Fibroblast of skin of right quadriceps (primary cell): ENCODE measurements at regions not wholly inside any gene's neighbourhood (a gene's known extent, or its start where the extent isn't known, plus 50 kb on each side); places are given as distances from the start of the nearest gene placed in this dataset.
A peak's percentile ranks its signal among the peaks of the same experiment; 100 is the strongest.
"Not testable (repeated sequence)": the region's sequence is repeated elsewhere in the genome, so short reads cannot be mapped to it uniquely, and the experiment has no call there.

Source experiments
- DNase-seq: peaks from one replicate; pipeline ENCODE4 v3.0.0-alpha.2; 2013

DNA sequence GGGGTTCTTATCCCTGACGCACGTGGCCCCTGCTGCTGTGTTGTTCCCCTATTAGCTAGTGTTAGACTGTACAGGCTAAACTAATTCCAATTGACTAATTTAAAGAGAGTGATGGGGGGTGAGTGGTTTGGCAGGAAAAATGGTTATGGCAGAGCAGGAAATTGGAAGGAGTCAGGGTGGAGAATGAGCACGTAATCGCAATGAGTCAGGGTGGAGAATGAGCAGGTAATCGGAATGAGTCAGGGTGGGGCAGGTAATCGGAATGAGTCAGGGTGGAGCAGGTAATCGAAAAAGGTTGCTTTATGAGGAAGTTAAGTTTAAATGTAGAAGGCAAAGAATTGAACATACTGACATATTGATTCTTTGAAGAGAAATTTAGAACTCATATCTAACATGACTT is 1002.6 kb upstream of the HS3ST1 start:
- not testable (repeated sequence) for DNase-seq

- DNase-seq: no peak
Observed at GRCh38 chr4:12421364-12421763, 992.7 kb upstream of the HS3ST1 start.

- no peak for DNase-seq
Observed at GRCh38 chr4:12416755-12417154, 988.1 kb upstream of the HS3ST1 start.

DNA sequence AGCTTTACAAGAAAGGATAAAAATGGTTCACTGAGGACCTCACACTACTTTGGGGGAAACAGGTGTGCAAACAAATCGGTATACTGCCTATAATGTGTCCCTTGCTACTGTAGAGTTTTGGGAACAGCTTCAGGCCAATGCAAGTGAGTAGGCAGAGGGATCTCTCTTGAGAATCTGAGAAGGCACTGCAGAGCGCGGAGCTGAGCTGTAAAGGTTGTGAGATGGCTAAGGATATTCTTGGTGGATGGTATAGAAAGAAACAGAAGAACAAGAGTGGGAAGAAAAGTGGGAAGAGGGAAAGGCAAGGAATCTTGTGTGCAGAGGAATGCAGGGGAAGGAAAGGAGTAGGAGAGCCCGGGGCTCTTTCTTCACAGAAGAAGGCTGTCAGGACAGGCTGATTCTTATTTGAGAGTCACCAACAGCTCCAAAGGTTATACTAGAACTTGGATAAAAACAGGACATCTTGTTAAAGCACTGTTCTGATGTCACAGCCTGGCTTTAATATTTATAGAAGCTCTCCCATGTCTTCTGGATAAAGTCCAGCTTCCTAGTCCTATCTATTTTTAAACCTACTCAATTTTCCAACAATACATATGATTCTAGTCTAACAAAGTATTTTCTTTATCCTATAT is 985.6 kb upstream of the HS3ST1 start:
- no peak for DNase-seq

DNA sequence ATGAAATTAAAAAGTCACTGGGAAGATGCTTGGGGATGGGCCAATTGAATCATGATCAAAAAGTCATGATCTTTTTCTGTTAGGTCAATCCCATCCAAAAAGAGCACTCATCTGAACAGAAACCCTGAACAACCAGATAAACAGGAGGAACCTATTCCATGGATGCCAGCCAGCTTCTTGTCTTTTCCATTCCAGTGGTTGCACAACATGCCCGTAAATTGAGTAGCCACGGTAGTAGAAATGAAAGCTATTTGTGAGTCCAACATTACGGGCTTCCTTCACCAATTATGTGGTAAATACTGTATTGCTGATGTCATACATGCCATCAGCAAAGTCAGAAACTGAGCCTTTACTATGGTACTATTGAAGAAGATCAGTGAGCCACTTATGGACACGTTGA is 982.4 kb upstream of the HS3ST1 start:
- DNase-seq: peak; percentile 3

- no peak for DNase-seq
Observed at GRCh38 chr4:12409507-12410190, 981.0 kb upstream of the HS3ST1 start.

DNA sequence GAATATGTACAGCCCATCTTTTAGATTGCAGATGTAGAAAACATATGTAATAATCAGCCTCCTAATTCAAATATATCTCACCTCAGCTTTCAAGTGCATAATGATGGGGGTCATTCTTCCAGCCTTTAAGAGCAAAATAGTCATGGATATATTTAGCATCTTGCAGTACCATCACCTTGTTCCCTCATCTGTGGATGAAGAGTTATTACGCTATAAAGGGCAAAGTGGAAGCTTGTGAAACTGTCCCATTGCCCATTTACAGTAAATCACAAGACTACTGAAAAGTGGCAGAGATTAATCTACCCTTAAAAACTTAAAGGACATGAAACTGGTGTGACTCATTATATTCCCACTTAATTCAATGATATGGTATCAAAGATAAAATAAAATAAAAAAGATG is 979.7 kb upstream of the HS3ST1 start:
- no peak for DNase-seq

- no peak for DNase-seq
Observed at GRCh38 chr4:12403175-12403574, 974.5 kb upstream of the HS3ST1 start.

DNA sequence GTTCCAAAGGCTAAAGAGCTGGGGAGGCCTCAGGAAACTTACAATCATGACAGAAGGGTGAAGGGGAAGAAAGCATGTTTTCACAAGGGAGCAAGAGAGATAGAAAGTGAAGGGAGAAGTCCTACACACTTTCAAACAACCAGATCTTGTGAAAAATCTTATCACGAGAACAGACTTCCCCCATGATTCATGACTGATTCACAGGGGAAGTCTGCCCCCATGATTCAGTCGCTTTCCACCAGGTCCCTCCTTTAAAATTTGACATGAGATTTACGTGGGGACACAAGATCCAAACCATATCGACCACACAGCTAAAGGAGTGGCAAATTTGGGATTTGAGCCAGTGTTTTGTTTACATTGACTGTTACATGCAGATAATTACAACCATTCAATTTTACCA is 971.1 kb upstream of the HS3ST1 start:
- DNase-seq: no peak

DNA sequence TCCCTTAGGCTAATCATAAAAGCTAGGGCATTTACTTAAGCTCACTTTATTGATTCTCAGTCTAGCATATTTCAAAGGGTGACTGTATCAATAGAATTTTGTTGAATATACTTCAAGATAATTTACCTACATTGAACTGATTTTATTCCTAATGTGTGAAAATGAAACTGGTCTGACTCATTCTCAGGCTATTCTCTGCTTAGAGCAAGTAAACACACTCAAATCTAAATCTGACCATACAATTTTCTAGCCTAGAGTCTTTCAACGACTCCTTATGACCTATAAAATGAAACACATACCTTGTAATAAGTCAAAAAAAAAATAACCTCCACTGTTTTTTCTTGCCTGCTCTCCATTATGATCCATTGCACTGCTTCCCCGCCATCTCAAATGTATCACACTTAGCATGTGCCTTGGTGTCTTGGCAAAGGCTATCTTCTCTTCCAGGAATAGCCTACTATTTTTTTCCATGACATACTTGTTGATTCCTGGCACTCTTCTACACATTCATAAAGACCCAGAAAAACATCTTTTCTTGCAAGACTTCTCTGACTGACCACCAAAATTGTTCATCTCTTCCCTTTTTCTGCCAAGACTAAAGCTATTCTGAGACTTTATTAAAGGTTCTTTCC is 965.1 kb upstream of the HS3ST1 start:
- DNase-seq: no peak

DNA sequence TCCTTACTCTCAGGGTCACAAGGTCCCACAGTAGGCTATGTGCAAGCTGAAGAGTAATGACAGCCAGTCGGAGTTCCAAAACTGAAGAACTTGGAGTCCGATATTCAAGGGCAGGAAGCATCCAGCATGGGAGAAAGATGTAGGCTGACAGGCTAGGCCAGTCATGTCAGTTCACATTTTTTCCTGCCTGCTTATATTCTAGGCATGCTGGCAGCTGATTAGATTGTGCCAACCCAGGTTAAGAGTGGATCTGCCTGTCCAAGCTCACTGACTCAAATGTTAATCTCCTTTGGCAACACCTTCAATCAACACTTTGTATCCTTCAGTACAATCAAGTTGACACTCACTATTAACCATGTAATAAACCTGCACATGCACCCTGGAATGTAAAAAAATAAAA is 960.9 kb upstream of the HS3ST1 start:
- DNase-seq: no peak

- no peak for DNase-seq
Observed at GRCh38 chr4:12382567-12382966, 953.9 kb upstream of the HS3ST1 start.

DNA sequence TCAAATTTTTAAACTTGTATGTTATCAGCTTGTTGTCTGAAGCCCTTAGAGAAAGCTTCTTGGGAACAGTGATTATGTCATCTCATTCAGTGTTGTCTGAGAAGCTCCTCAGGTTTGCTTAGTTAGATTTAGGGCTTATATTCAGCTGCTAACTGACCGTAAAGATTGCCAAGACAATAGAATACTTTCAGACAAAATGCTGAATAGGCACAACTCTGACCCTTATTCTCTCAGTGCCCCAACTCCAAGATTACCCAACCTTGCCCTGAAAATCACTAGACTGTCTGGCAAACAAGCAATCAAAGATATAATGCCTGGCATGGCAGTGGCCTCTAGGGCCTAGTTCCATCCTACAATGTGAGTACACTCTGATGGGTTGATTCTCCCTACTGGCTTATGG is 950.5 kb upstream of the HS3ST1 start:
- no peak for DNase-seq

DNA sequence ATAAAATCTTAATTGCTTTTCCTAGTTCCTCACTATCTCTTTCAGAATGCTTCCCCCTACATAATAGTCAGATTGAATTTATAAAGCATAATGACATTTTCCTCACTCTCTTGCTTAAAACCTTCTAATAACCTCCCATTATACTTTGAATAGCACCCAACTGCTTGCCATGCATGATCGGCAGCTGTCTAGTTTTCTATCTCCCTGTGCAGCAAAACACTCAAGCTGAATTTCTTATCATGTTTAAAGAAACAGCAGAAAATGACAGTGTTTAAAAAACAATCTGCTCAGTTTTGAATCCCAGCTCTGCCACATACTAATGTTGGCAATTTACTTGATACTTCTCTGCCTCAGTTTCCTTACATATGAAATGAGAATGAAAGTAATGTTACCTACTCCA is 947.1 kb upstream of the HS3ST1 start:
- DNase-seq: no peak

DNA sequence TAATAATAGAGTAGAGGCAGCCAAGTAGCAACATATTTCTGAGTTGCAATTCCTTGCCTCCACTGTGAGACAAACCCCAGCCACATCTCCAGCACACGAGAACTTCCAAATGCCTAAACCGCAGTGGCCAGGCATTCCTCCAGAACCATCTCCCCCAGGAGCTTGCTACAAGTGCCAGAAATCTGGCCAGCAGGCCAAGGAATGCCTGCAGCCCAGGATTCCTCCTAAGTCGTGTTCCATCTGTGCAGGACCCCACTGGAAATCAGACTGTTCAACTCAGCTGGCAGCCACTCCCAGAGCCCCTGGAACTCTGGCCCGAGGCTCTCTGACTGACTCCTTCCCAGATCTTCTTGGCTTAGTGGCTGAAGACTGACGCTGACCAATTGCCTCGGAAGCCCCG is 937.2 kb upstream of the HS3ST1 start:
- DNase-seq: not testable (repeated sequence)

DNA sequence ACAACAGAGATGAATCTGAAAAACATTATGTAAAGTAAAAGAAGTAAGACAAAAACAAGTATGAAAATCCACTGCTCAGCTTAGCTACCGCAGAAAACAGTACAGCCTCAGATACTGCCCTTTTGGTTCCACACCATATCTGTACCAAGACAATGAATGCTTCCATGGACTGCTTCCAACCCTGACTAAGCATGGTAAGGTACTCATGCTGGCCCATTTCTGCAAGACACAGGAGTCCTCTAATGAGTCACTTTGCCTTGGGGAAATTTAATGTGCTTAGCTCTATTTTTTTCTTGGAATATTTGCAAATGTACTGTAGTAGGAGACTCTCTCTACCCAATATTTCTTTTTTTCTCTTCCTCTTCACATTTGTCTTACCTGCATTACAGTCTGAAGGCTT is 931.7 kb upstream of the HS3ST1 start:
- DNase-seq: no peak

DNA sequence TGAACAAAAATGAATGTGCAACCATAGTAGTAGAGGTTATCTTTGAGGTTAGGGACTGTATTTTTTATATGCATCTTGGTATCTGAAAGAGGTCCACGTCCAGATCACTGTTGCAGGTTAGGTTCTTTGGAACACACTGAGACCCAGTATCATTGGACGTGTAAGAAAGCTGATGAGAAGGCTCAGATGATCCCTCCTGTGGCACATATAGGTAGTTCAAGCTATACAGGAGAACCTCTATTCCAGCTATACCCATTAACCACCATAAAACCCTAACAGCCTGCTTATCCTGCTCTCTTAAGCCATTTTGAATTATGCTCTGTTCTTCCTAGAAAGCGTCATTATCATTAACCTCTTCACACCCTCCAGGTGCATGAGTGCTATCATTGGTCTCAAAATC is 930.7 kb upstream of the HS3ST1 start:
- no peak for DNase-seq

- not testable (repeated sequence) for DNase-seq
Observed at GRCh38 chr4:12333083-12333482, 904.4 kb upstream of the HS3ST1 start.

GRCh38 chr4:12324965-12325364 is 896.3 kb upstream of the HS3ST1 start:
- no peak for DNase-seq

- no peak for DNase-seq
Observed at GRCh38 chr4:12319765-12320164, 891.1 kb upstream of the HS3ST1 start.

GRCh38 chr4:12304905-12305304 is 876.2 kb upstream of the HS3ST1 start:
- DNase-seq: no peak

- DNase-seq: no peak
Observed at GRCh38 chr4:12296366-12296765, 867.7 kb upstream of the HS3ST1 start.

DNA sequence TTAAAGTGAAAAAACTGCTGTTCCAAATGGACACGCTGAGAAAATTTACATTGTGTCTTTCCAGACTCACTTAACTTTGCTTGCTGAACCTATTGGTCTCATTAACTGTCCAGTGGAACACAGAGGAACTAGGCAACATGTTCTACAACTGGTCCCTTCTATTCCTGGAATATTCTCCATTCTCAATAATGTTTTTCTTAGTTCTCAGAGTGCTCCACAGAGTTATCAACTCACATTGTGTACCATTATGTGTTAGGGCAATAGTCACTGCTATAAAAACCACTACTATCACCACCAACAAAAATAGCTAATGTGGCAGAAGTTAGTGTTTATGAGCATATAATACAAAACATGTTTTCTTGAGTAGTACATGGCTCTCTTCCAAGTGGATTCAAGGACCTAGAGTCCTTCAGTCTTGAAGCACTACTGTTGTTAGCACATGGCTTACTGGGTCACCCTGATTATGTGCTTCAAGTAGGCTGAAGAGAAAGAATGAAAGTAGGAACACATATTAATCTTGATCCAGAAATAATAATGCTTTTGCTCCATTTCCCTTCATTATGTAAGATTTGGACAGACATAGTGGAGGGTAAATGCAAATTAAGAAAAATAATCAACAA is 865.3 kb upstream of the HS3ST1 start:
- no peak for DNase-seq

DNA sequence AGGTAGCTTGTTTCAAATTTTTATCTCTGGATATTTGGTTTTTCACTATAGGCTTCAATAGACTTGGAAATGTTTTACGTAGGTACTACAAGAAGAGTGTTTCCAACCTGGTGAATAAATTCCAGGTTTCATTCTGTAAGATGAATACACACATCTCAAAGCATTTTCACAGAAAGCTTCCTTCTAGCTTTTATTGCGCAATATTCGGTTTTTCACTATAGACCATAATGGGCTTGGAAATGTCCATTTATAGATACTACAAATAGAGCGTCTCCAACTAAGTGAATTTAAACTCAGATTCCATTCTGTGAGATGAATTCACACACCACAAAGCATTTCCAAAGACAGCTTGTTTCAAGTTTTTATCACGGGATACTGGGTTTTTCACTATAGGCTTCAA is 857.7 kb upstream of the HS3ST1 start:
- no peak for DNase-seq
